DMS 273 (cell line): ENCODE measurements at regions not wholly inside any gene's neighbourhood (a gene's known extent, or its start where the extent isn't known, plus 50 kb on each side); places are given as distances from the start of the nearest gene placed in this dataset.
"Not testable (repeated sequence)": the region's sequence is repeated elsewhere in the genome, so short reads cannot be mapped to it uniquely, and the experiment has no call there.

Experiments
- DNase-seq: peaks from one replicate; lab custom pipeline; 2025; ENCODE audit not compliant: unreplicated experiment; lab: John Stamatoyannopoulos, UW

- no peak for DNase-seq
Measured at GRCh38 chr18:78477840-78478239, 501.8 kb upstream of the SALL3 start.

- DNase-seq = no peak
Measured at GRCh38 chr18:78479443-78479842, 500.2 kb upstream of the SALL3 start.

- DNase-seq = no peak
Measured at GRCh38 chr18:78480262-78481054, 499.2 kb upstream of the SALL3 start.

- no peak for DNase-seq
Measured at GRCh38 chr18:78482378-78482777, 497.2 kb upstream of the SALL3 start.

- no peak for DNase-seq
Measured at GRCh38 chr18:78487649-78488048, 492.0 kb upstream of the SALL3 start.

- DNase-seq = no peak
Measured at GRCh38 chr18:78492064-78492812, 487.4 kb upstream of the SALL3 start.

- DNase-seq = no peak
Measured at GRCh38 chr18:78492813-78493371, 486.7 kb upstream of the SALL3 start.

- DNase-seq = not testable (repeated sequence)
Measured at GRCh38 chr18:78493490-78493889, 486.1 kb upstream of the SALL3 start.

GRCh38 chr18:78494204-78495085, 485.2 kb upstream of the SALL3 start:
- no peak for DNase-seq

- no peak for DNase-seq
Measured at GRCh38 chr18:78495550-78495949, 484.1 kb upstream of the SALL3 start.

GRCh38 chr18:78496079-78496478, 483.5 kb upstream of the SALL3 start:
- DNase-seq = no peak

GRCh38 chr18:78497641-78498040, 482.0 kb upstream of the SALL3 start:
- no peak for DNase-seq

GRCh38 chr18:78499586-78499985, 480.0 kb upstream of the SALL3 start:
- DNase-seq = no peak

GRCh38 chr18:78501251-78501650, 478.4 kb upstream of the SALL3 start:
- DNase-seq = no peak

- DNase-seq = no peak
Measured at GRCh38 chr18:78503129-78503528, 476.5 kb upstream of the SALL3 start.

GRCh38 chr18:78505851-78506461, 473.7 kb upstream of the SALL3 start:
- DNase-seq = no peak

GRCh38 chr18:78507217-78507616, 472.4 kb upstream of the SALL3 start:
- no peak for DNase-seq

- not testable (repeated sequence) for DNase-seq
Measured at GRCh38 chr18:78508228-78508824, 471.3 kb upstream of the SALL3 start.

- DNase-seq = no peak
Measured at GRCh38 chr18:78510091-78510490, 469.5 kb upstream of the SALL3 start.

- DNase-seq = no peak
Measured at GRCh38 chr18:78510636-78511035, 469.0 kb upstream of the SALL3 start.
